ENCODE measurements at regions not wholly inside any gene's neighbourhood (a gene's known extent, or its start where the extent isn't known, plus 50 kb on each side); places are given as distances from the start of the nearest gene placed in this dataset.

GRCh38 chr12:73274976-73275375 lies 1002.8 kb downstream of the TRHDE start:
- TF ChIP-seq CTCF (IDR thresholded peaks at IDR 0.05; ENCODE audit: low read depth, low read length), result no peak
- no peak overlapping the region for H3K4me3 ChIP-seq (ENCODE audit: low read depth, low read length)
- in situ Hi-C loops (cut with HindIII; ENCODE audit: low sequenced_read_pairs), result no loop called here
- DNase-seq (ENCODE audit: low read depth, low spot score), result no peak

GRCh38 chr12:73277971-73278370 lies 1005.8 kb downstream of the TRHDE start:
- no peak for TF ChIP-seq CTCF (IDR thresholded peaks at IDR 0.05; ENCODE audit: low read depth, low read length)
- H3K4me3 ChIP-seq (ENCODE audit: low read depth, low read length), result no peak overlapping the region
- DNase-seq (ENCODE audit: low read depth, low spot score), result no peak
- in situ Hi-C loops (cut with HindIII; ENCODE audit: low sequenced_read_pairs), result no loop called here

GRCh38 chr12:73301530-73301929 lies 1029.4 kb downstream of the TRHDE start:
- no peak for TF ChIP-seq CTCF (IDR thresholded peaks at IDR 0.05; ENCODE audit: low read depth, low read length)
- no peak overlapping the region for H3K4me3 ChIP-seq (ENCODE audit: low read depth, low read length)
- DNase-seq (ENCODE audit: low read depth, low spot score), result no peak
- in situ Hi-C loops (cut with HindIII; ENCODE audit: low sequenced_read_pairs), result no loop called here

GRCh38 chr12:73307260-73307659 lies 1035.1 kb downstream of the TRHDE start:
- TF ChIP-seq CTCF (IDR thresholded peaks at IDR 0.05; ENCODE audit: low read depth, low read length), result no peak
- in situ Hi-C loops (cut with HindIII; ENCODE audit: low sequenced_read_pairs), result no loop called here
- DNase-seq (ENCODE audit: low read depth, low spot score), result no peak
- no peak overlapping the region for H3K4me3 ChIP-seq (ENCODE audit: low read depth, low read length)

- no peak overlapping the region for H3K4me3 ChIP-seq (ENCODE audit: low read depth, low read length)
- no peak for TF ChIP-seq CTCF (IDR thresholded peaks at IDR 0.05; ENCODE audit: low read depth, low read length)
- DNase-seq (ENCODE audit: low read depth, low spot score), result no peak
- in situ Hi-C loops (cut with HindIII; ENCODE audit: low sequenced_read_pairs), result no loop called here
Measured at GRCh38 chr12:73308079-73308478, 1035.9 kb downstream of the TRHDE start.

GRCh38 chr12:73308747-73309146 lies 1036.6 kb downstream of the TRHDE start:
- H3K4me3 ChIP-seq (ENCODE audit: low read depth, low read length), result no peak overlapping the region
- DNase-seq (ENCODE audit: low read depth, low spot score), result no peak
- in situ Hi-C loops (cut with HindIII; ENCODE audit: low sequenced_read_pairs), result no loop called here
- no peak for TF ChIP-seq CTCF (IDR thresholded peaks at IDR 0.05; ENCODE audit: low read depth, low read length)

- in situ Hi-C loops (cut with HindIII; ENCODE audit: low sequenced_read_pairs), result no loop called here
- DNase-seq (ENCODE audit: low read depth, low spot score), result no peak
- TF ChIP-seq CTCF (IDR thresholded peaks at IDR 0.05; ENCODE audit: low read depth, low read length), result no peak
- no peak overlapping the region for H3K4me3 ChIP-seq (ENCODE audit: low read depth, low read length)
Measured at GRCh38 chr12:73321319-73321718, 1049.1 kb downstream of the TRHDE start.
